ENCODE measurements at regions not wholly inside any gene's neighbourhood (a gene's known extent, or its start where the extent isn't known, plus 50 kb on each side); places are given as distances from the start of the nearest gene placed in this dataset.

- Mint-ChIP-seq H3K4me1 (ENCODE audit: low read depth) (no peaks in the 10 kb centered on the region), H3K4me3 (no peak overlapping the region), H3K36me3 (ENCODE audit: low read depth) (no peaks in the 10 kb centered on the region), H3K27ac (no peak overlapping the region), H3K9me3 (no peaks in the 10 kb centered on the region), H3K27me3 (peaks cover 27% of the 10 kb centered on the region)
- H3K27me3 ChIP-seq (ENCODE audit: control insufficient read depth in 1 of 2, insufficient read depth in 2 of 2, low read length in 2 of 2), result peaks cover 0 to 5% of the 10 kb centered on the region in 2 experiments
- intact Hi-C loops (cut with DNase I, micrococcal nuclease), result no loop called here
- H3K36me3 ChIP-seq (ENCODE audit: insufficient read depth, low read length), result no peaks in the 10 kb centered on the region
- no peak for ATAC-seq (ENCODE audit: poor library complexity)
- no peaks in the 10 kb centered on the region for H3K4me1 ChIP-seq (ENCODE audit: insufficient read depth, low read length)
- ChIA-PET CTCF (no interaction called here), POLR2A (no interaction called here)
- no peak for DNase-seq
- no peak overlapping the region for H3K4me3 ChIP-seq (ENCODE audit: low read length)
- H3K9me3 ChIP-seq (ENCODE audit: control insufficient read depth in 1 of 2, insufficient read depth in 1 of 2, low read length in 2 of 2), result peaks cover 0 to 10% of the 10 kb centered on the region in 2 experiments
- no peak for TF ChIP-seq CTCF (IDR thresholded peaks at IDR 0.05)
- H3K27ac ChIP-seq (ENCODE audit: low read depth in 1 of 2, low read length in 2 of 2), result no peak overlapping the region
Measured at GRCh38 chr20:40547483-40548091, 141.4 kb downstream of the MAFB start.

- H3K4me1 Mint-ChIP-seq (ENCODE audit: low read depth), result no peaks in the 10 kb centered on the region
- Histone ChIP-seq H3K9me3 (ENCODE audit: control insufficient read depth in 1 of 2, insufficient read depth in 1 of 2, low read length in 2 of 2) (no peaks in the 10 kb centered on the region), H3K36me3 (ENCODE audit: insufficient read depth, low read length) (no peaks in the 10 kb centered on the region), H3K4me1 (ENCODE audit: insufficient read depth, low read length) (no peaks in the 10 kb centered on the region), H3K27ac (ENCODE audit: low read depth in 1 of 2, low read length in 2 of 2) (no peak overlapping the region), H3K27me3 (ENCODE audit: control insufficient read depth in 1 of 2, insufficient read depth in 2 of 2, low read length in 2 of 2) (no peaks in the 10 kb centered on the region), H3K4me3 (ENCODE audit: low read length) (no peak overlapping the region)
- ChIA-PET POLR2A (no interaction called here), CTCF (no interaction called here)
- no peaks in the 10 kb centered on the region for H3K9me3 Mint-ChIP-seq
- intact Hi-C loops (cut with DNase I, micrococcal nuclease), result no loop called here
- no peak overlapping the region for H3K4me3 Mint-ChIP-seq
- no peak for ATAC-seq (ENCODE audit: poor library complexity)
- no peak for DNase-seq
- peaks cover 23% of the 10 kb centered on the region for H3K27me3 Mint-ChIP-seq
- no peak overlapping the region for H3K27ac Mint-ChIP-seq
- no peak for TF ChIP-seq CTCF (IDR thresholded peaks at IDR 0.05)
- H3K36me3 Mint-ChIP-seq (ENCODE audit: low read depth), result no peaks in the 10 kb centered on the region
Measured at GRCh38 chr20:40545478-40545877, 143.6 kb downstream of the MAFB start.

GRCh38 chr20:40542065-40542464 lies 147.0 kb downstream of the MAFB start:
- ATAC-seq (ENCODE audit: poor library complexity) (no peak), DNase-seq (no peak)
- no peak overlapping the region for H3K27ac Mint-ChIP-seq
- intact Hi-C loops (cut with DNase I, micrococcal nuclease), result no loop called here
- no peak overlapping the region for H3K27ac ChIP-seq (ENCODE audit: low read depth in 1 of 2, low read length in 2 of 2)
- no peak overlapping the region for H3K4me3 Mint-ChIP-seq
- TF ChIP-seq CTCF (IDR thresholded peaks at IDR 0.05), result no peak
- no peaks in the 10 kb centered on the region for H3K9me3 ChIP-seq (ENCODE audit: control insufficient read depth in 1 of 2, insufficient read depth in 1 of 2, low read length in 2 of 2)
- H3K4me3 ChIP-seq (ENCODE audit: low read length), result no peak overlapping the region
- H3K9me3 Mint-ChIP-seq, result no peaks in the 10 kb centered on the region
- H3K27me3 Mint-ChIP-seq, result peaks cover 21% of the 10 kb centered on the region
- ChIA-PET POLR2A (no interaction called here), CTCF (no interaction called here)
- no peaks in the 10 kb centered on the region for H3K27me3 ChIP-seq (ENCODE audit: control insufficient read depth in 1 of 2, insufficient read depth in 2 of 2, low read length in 2 of 2)
- no peaks in the 10 kb centered on the region for H3K36me3 Mint-ChIP-seq (ENCODE audit: low read depth)
- no peaks in the 10 kb centered on the region for H3K4me1 ChIP-seq (ENCODE audit: insufficient read depth, low read length)
- no peaks in the 10 kb centered on the region for H3K4me1 Mint-ChIP-seq (ENCODE audit: low read depth)
- no peaks in the 10 kb centered on the region for H3K36me3 ChIP-seq (ENCODE audit: insufficient read depth, low read length)
